Spleen (tissue), 7 donors: ENCODE measurements at regions not wholly inside any gene's neighbourhood (a gene's known extent, or its start where the extent isn't known, plus 50 kb on each side); places are given as distances from the start of the nearest gene placed in this dataset.

ENCODE experiments used
- POLR2A ChIP-seq, 3 donors: fragments of 450-650 bp; IDR thresholded peaks; one replicate each; pipeline ENCODE4 v1.5.1; 2017; ENCODE audit warnings: antibody characterized with exemption in 3 of 3, mild to moderate bottlenecking in 1 of 3
- POLR2AphosphoS5 ChIP-seq, 3 donors: sonication (generic); formaldehyde crosslinking; IDR thresholded peaks; one replicate each; pipeline ENCODE4 v1.5.1; 2017; ENCODE audit warnings: antibody characterized with exemption in 3 of 3
- TF ChIP-seq, protein P1 (sequence below), 11 experiments: fragments of 200-600 bp in 7 of 11; fragments of 450-650 bp in 4 of 11; sonication (generic) in 4 of 11; IDR thresholded peaks in 8 of 11; conservative IDR thresholded peaks in 3 of 11; 1 replicate in 7 of 11; 2 replicates in 4 of 11; pipeline versions ENCODE4 v1.4.0 to v1.8.0; 2016 to 2021; ENCODE audit warnings: antibody characterized with exemption in 11 of 11, inconsistent platforms in 4 of 11, mild to moderate bottlenecking in 1 of 11
- donor health status: DM: no; HTN: no; CAD: no; lungs with moderate emphysema.
- donor health status: DM: no; HTN: no; CAD: no.
- donor health status: DM: no; HTN: no; CAD: no.

- TF ChIP-seq POLR2AphosphoS5 (IDR thresholded peaks at IDR 0.05) (no peak), POLR2A (IDR thresholded peaks at IDR 0.05) (no peak)
- TF ChIP-seq, protein P1, sequence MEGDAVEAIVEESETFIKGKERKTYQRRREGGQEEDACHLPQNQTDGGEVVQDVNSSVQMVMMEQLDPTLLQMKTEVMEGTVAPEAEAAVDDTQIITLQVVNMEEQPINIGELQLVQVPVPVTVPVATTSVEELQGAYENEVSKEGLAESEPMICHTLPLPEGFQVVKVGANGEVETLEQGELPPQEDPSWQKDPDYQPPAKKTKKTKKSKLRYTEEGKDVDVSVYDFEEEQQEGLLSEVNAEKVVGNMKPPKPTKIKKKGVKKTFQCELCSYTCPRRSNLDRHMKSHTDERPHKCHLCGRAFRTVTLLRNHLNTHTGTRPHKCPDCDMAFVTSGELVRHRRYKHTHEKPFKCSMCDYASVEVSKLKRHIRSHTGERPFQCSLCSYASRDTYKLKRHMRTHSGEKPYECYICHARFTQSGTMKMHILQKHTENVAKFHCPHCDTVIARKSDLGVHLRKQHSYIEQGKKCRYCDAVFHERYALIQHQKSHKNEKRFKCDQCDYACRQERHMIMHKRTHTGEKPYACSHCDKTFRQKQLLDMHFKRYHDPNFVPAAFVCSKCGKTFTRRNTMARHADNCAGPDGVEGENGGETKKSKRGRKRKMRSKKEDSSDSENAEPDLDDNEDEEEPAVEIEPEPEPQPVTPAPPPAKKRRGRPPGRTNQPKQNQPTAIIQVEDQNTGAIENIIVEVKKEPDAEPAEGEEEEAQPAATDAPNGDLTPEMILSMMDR (IDR thresholded peaks at IDR 0.05 in 8 of 11, conservative IDR thresholded peaks at IDR 0.05 in 3 of 11): no peak
Observed at GRCh38 chr7:80309377-80309776, 174.7 kb downstream of the GNAI1 start.
